T-helper 2 cell treated with Interferon-gamma antibody and Interleukin-4, amounts not matched to agents 5 μg/mL and 100 μg/mL, for 36 hours (primary cell): ENCODE measurements at regions not wholly inside any gene's neighbourhood (a gene's known extent, or its start where the extent isn't known, plus 50 kb on each side); places are given as distances from the start of the nearest gene placed in this dataset.

ENCODE experiments used
- DNase-seq: peaks from one replicate; pipeline ENCODE4 v3.0.0; 2021; ENCODE audit warnings: low spot score
- H3K27ac Mint-ChIP-seq: one replicate; pipeline ENCODE4 v1.8.0; 2021; ENCODE audit warnings: mild to moderate bottlenecking, mixed read lengths
- H3K27me3 Mint-ChIP-seq: one replicate; pipeline ENCODE4 v1.8.0; 2021; ENCODE audit warnings: low read depth, mixed read lengths
- H3K36me3 Mint-ChIP-seq: one replicate; pipeline ENCODE4 v1.8.0; 2021; ENCODE audit warnings: low read depth, mixed read lengths
- H3K4me1 Mint-ChIP-seq: one replicate; pipeline ENCODE4 v1.8.0; 2021; ENCODE audit warnings: low read depth, mixed read lengths
- H3K4me3 Mint-ChIP-seq: one replicate; pipeline ENCODE4 v1.8.0; 2022; ENCODE audit warnings: mild to moderate bottlenecking, moderate library complexity, mixed read lengths
- H3K9me3 Mint-ChIP-seq: one replicate; pipeline ENCODE4 v1.8.0; 2021; ENCODE audit warnings: mixed read lengths

DNA sequence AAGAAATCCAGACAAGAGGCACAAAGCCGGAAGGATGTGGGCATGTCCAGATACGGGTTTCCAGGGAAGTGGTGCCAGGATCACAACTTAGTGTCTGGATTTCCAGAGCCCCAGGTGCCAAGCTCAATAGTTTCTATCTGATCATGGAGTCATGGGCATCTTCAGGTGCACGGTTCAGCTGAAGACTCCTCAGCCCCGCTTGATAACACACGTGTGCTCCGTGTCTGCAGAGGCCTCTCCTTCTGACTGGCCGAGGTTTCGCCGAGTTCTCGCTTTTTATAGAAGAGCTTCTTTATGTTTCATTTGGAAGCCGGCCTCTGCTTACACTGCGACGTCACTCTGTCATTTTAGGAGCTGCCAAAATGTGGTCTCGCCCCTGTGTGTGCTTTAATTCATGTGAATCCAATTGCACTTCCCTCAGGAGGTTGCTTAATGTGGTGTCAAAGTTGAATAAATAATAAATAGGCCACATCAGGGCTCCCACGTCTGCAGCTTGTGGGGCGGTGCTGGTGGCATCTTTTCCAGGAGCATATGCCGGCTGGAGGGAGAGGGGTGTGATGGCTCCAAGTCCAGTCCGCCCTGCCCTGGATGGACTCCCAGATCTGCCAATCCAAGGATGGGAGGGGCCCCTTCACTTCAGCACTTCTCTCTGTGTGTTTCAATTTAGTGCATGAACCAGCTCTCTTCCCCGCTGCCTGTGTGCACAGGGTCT, 1410.8 kb downstream of the TBC1D22A start:
- H3K4me1 Mint-ChIP-seq = no peaks in the 10 kb centered on the region
- H3K9me3 Mint-ChIP-seq = no peaks in the 10 kb centered on the region
- no peak overlapping the region for H3K27ac Mint-ChIP-seq
- DNase-seq = no peak
- no peaks in the 10 kb centered on the region for H3K27me3 Mint-ChIP-seq
- H3K36me3 Mint-ChIP-seq = no peaks in the 10 kb centered on the region
- no peak overlapping the region for H3K4me3 Mint-ChIP-seq

DNA sequence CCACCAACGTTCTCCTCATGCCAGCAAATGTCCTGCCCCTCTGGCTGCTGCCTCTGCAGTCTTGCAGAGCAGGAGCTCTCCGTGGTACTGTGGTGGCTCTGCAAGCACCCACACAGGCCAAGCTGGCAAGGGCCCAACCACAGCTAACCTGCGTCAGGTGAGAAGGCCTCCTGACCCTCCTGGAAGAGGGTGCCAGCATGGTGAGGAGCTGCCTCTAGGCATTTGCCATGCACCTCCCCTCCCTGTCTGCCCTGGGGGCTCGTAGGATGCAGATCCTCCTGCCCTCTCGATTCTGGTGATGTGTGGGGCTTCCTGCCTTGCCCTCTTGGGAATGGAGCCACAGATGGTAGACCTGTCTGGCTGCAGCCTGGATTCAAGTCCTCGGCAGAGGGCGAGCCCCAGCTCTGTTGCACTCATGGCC, 1408.8 kb downstream of the TBC1D22A start:
- Mint-ChIP-seq H3K4me1 (no peaks in the 10 kb centered on the region), H3K27ac (no peak overlapping the region), H3K9me3 (no peaks in the 10 kb centered on the region), H3K27me3 (no peaks in the 10 kb centered on the region), H3K36me3 (no peaks in the 10 kb centered on the region), H3K4me3 (no peak overlapping the region)
- DNase-seq = no peak

DNA sequence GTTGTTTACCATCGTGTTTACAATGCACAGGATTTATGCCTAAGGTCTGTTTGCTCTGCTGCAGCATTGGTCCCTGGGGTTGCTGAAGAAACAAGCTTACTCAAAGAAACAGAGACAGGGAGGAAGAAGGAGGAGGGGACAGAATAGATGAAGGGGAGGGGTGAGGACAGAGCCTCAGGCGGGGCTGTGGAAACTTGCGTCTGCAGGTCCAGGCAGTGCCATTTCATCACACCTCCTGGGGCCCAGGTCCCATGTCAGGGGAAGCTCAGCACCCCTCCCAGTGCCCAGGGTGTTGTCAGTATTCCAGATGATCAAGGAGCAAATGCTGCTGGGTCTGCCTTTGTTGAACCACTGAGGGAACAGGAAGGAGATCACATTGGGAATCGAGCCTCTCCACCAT, 1406.8 kb downstream of the TBC1D22A start:
- Mint-ChIP-seq H3K4me3 (no peak overlapping the region), H3K27ac (no peak overlapping the region), H3K27me3 (no peaks in the 10 kb centered on the region), H3K36me3 (no peaks in the 10 kb centered on the region), H3K4me1 (no peaks in the 10 kb centered on the region), H3K9me3 (no peaks in the 10 kb centered on the region)
- no peak for DNase-seq

DNA sequence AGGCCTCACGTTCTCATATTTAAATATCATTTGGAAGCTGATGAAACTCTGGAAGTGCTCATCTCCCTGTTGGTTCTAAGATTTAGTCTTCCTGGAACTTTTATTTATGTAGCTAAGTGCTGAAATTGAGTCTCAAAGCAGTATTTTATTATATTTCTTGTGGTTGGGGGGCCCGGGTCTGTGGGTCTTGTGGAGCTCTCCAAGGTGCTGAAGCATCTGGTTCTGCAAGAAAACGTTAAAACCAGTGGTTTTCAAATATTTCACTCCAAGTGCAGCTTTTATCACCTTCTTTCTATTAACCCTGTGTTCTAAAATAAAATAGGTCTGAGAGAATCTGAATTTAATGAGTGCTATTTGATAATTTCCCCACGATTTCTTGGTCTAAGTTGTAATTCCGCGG, 1404.8 kb downstream of the TBC1D22A start:
- H3K27ac Mint-ChIP-seq = no peak overlapping the region
- no peaks in the 10 kb centered on the region for H3K9me3 Mint-ChIP-seq
- no peaks in the 10 kb centered on the region for H3K27me3 Mint-ChIP-seq
- H3K4me1 Mint-ChIP-seq = no peaks in the 10 kb centered on the region
- DNase-seq = no peak
- no peaks in the 10 kb centered on the region for H3K36me3 Mint-ChIP-seq
- H3K4me3 Mint-ChIP-seq = no peak overlapping the region

DNA sequence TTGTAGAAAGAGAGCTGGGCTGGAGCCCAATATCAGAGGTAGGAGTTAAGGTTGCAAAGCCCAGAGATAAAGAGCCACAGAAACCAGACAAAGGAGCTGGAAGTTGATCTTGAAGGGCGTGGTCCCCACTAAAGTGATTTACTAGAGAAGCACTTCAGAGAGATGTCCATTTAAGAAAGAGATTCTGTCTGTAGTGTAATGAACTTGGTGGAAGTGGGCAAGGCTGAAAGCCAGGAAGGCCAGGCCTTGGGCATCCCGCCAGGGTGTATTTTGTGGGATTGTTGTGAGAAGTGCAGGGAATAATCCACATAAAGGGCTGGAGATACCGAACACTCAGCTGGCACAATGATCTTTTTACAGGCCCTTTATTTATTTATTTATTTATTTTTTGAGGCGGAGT, 1398.8 kb downstream of the TBC1D22A start:
- Mint-ChIP-seq H3K9me3 (no peaks in the 10 kb centered on the region), H3K36me3 (no peaks in the 10 kb centered on the region), H3K4me1 (no peaks in the 10 kb centered on the region), H3K4me3 (no peak overlapping the region), H3K27me3 (no peaks in the 10 kb centered on the region), H3K27ac (no peak overlapping the region)
- DNase-seq = no peak

DNA sequence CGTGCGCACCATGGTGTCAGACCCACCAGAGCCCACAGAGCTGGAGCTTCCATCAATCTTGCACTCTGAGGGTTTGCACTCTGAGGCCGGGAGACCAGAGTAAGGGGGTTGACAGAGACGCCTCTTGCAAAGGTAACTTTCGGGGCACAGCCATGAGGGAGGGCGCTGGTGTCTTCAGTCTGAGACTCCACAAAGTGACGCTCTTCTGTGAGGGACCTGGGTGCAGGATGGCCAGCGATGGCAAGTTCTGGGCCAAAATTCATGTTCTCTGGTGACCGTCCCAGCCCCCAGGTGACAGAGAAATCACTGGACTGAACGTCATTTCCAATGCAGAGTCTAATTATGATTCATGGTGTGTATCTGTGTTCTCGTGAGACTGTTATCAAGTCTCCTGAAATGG, 1395.2 kb downstream of the TBC1D22A start:
- DNase-seq = no peak
- no peaks in the 10 kb centered on the region for H3K36me3 Mint-ChIP-seq
- H3K4me1 Mint-ChIP-seq = no peaks in the 10 kb centered on the region
- no peaks in the 10 kb centered on the region for H3K9me3 Mint-ChIP-seq
- H3K27ac Mint-ChIP-seq = no peak overlapping the region
- no peak overlapping the region for H3K4me3 Mint-ChIP-seq
- H3K27me3 Mint-ChIP-seq = no peaks in the 10 kb centered on the region

DNA sequence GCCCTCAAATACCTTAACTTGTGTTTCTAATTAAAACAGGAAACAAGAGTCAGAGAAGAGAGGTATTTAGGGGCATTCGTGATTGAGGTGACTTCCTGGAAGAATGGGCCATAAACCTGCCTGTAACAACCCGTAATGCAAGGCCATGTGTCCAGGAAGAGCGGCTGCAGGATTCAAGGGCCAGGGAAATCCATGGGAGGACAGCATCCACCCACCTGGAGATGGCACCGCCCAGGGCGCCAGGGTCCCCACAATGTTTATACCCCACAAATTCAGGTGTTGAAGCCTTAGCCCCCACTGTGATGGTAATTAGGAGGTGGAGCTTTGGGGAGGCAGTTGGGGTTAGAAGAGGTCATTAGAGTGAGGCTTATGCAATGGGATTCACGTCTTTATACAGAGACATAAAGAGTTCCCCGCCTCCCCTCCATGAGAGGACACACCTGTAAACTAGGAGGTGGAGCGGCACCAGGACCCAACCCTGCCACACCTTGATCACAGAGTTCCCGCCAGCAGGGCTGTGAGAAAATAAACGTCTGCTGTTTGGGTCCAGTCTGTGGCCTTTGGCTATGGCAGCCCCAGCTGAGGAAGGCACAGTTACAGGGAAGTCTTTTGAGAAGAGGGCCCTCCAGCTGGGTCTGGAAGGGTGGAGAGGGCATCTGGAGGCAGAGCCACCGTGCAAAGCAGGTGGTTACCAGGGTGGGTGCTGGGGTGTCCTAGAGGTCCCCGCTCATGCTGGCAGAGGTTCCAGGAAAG, 1394.3 kb downstream of the TBC1D22A start:
- H3K27ac Mint-ChIP-seq = no peak overlapping the region
- H3K36me3 Mint-ChIP-seq = no peaks in the 10 kb centered on the region
- H3K9me3 Mint-ChIP-seq = no peaks in the 10 kb centered on the region
- H3K4me3 Mint-ChIP-seq = no peak overlapping the region
- H3K4me1 Mint-ChIP-seq = no peaks in the 10 kb centered on the region
- H3K27me3 Mint-ChIP-seq = no peaks in the 10 kb centered on the region
- DNase-seq = no peak

DNA sequence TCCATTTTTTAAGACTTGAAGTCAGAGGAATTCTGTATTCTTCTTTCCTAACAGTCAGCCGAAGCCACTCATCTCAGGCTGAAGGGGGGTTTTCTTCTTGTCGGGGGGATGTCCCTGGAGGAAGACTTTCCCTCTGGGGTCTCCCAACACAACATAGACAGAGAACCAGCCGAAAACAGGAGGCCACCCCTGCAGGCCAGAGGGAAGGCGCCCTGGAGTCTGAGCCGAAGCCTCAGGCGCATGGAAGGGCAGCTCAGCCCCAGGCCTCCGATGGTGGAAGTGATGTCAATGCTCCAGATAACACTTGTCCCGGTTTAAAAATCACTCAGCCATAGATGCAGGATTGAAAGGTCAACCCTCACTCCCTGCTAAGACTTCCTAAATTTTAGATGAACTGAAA, 1393.0 kb downstream of the TBC1D22A start:
- no peak overlapping the region for H3K27ac Mint-ChIP-seq
- no peak overlapping the region for H3K4me3 Mint-ChIP-seq
- no peaks in the 10 kb centered on the region for H3K9me3 Mint-ChIP-seq
- no peak for DNase-seq
- H3K4me1 Mint-ChIP-seq = no peaks in the 10 kb centered on the region
- H3K36me3 Mint-ChIP-seq = no peaks in the 10 kb centered on the region
- no peaks in the 10 kb centered on the region for H3K27me3 Mint-ChIP-seq

DNA sequence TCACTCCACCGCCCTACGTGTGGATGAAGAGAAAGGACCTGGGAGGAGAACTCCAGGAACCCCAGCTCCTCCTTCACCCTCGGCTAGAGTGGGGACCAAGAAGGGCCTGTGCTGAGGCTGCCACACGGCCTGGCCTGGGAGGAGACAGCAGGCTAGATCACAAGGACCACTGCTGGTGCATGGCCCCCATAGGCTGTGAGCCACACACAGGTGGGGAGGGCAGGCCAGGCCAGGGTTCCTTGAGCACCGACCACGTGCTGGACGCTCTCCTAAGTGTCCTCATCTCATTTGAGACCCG, 1392.4 kb downstream of the TBC1D22A start:
- Mint-ChIP-seq H3K27me3 (no peaks in the 10 kb centered on the region), H3K4me3 (no peak overlapping the region), H3K27ac (no peak overlapping the region), H3K4me1 (no peaks in the 10 kb centered on the region), H3K9me3 (no peaks in the 10 kb centered on the region), H3K36me3 (no peaks in the 10 kb centered on the region)
- DNase-seq = no peak

DNA sequence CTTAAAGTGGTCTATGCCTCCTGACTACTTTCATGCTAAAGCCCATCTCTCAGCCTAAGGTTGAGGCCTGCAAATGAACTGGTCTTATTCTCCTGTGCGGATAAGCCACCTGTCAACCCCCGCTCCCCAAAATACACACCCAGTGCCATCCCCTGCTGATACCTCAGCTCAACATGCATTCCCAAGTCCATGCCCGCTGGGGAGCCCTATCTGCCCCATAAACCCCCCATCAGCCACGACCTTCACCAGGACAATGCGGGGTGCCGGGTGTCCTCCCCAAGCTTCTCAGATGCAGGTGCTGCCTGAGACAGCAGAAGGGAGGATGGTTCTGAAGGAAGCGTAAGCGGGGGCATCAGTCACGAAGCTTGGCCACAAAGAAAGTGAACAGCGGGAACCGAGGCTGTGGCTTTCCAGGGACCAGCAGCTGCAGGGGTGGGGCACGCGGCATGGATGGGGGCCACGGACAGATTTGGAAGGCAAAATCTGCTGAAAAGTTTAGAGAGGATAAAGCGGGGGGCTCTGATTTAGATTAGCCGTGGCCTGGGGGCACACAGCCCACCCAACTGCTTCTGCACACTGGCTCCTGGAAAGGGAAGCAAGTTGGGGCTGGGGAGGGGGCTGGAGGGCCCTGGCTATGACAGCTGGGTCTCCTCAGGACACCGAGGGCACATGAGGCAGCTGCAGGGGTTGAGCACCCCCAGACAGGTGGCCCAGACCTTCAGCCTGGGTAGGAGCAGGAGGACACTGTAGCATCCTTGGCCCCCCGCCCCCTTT, 1391.9 kb downstream of the TBC1D22A start:
- Mint-ChIP-seq H3K27me3 (no peaks in the 10 kb centered on the region), H3K27ac (no peak overlapping the region), H3K4me1 (no peaks in the 10 kb centered on the region), H3K4me3 (no peak overlapping the region), H3K36me3 (no peaks in the 10 kb centered on the region), H3K9me3 (no peaks in the 10 kb centered on the region)
- DNase-seq = no peak

DNA sequence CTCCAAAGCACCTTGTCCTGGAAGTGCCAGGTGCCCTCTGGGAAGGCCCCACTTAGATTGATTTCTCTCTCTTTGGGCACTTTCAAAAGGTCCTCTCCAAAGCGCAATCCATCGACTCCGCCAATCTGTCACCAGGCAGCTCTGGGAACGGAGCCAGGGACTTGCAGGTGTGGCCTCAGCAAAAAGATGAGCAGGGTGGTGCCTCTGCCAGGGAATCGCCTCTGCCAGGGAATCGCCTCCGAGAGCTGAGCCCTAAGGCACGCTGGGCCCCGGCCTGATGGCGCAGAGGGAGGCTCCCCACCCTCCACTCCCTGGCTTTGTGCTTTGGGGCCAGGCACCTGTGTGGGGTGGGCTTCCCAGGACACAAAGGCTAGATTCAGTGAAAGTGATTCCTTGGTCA, 1391.3 kb downstream of the TBC1D22A start:
- Mint-ChIP-seq H3K27me3 (no peaks in the 10 kb centered on the region), H3K4me1 (no peaks in the 10 kb centered on the region), H3K36me3 (no peaks in the 10 kb centered on the region)

DNA sequence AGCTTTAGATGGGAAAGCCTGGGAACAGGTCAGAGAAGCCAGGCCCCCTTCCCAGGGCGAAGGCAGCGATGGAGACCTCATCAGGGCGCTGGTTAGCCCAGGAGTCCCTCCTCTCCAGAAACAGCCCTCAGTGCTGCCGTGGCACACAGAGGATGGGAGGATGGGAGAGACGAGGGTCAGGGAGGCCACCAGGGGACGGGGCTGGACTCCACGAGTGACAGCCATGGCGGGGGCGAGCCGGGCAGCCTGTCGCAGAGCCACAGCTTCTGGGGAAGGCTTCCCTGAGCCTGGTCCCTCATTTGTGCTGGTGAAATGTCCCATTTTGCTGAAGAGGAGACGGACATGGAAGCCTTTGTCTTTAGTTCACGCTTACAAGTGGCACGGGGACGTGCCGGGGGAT, 1390.5 kb downstream of the TBC1D22A start:
- Mint-ChIP-seq H3K4me1 (no peaks in the 10 kb centered on the region), H3K4me3 (no peak overlapping the region), H3K9me3 (no peaks in the 10 kb centered on the region), H3K27me3 (no peaks in the 10 kb centered on the region), H3K36me3 (no peaks in the 10 kb centered on the region), H3K27ac (no peak overlapping the region)
- no peak for DNase-seq

More for the DNA sequence above, 1391.3 kb downstream of the TBC1D22A start:
- DNase-seq = no peak
- H3K27ac Mint-ChIP-seq = no peak overlapping the region
- H3K9me3 Mint-ChIP-seq = no peaks in the 10 kb centered on the region
- no peak overlapping the region for H3K4me3 Mint-ChIP-seq

DNA sequence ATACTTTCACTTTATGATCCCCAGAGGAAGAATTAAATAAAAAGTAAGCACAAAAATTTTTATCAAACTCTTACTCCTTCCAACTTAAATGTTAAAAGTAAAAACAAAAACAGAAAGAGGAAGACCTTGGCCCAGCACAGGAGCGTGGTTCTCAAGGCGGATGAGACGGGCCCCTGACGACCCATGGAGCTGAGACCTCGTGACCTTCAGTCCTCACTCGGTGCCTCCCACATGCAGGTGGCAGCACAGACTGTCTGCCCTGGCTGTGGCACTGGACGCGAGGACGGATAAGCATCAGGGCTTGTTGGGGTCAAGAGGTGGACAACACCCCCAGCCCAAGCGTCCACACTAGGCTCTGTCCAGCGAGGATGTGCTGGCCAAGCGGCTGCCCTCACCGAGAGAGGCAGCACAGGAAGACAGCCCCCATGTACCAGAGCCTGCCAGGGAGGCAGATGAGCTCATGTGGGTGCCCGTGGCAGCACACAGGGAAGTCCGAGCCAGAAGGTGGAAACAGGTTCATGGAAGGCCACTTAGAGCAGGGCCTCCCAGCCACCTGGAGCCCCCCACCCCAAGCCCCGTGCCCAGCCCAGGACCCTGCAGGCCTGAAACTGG, 1389.8 kb downstream of the TBC1D22A start:
- DNase-seq = no peak
- Mint-ChIP-seq H3K4me3 (no peak overlapping the region), H3K4me1 (no peaks in the 10 kb centered on the region), H3K9me3 (no peaks in the 10 kb centered on the region), H3K27ac (no peak overlapping the region), H3K27me3 (no peaks in the 10 kb centered on the region), H3K36me3 (no peaks in the 10 kb centered on the region)

DNA sequence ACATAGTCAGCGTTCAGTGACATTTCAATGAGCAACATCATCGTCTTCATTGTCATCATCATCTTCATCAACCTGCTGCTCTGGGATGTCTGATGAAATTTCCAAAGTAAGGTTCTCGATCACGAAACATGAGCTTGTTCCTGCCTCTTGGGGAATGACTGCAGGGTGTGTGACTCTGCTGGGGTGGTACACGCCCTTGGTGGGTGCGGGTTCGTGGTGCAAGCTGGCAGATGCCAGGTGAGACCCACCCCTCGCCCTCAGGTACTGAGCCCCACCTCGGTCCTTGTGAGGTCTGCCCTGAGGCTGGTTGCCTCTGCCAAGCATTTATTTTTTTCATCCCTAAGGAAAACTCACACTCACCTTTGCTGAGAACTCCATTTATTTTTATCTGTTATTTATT, 1389.2 kb downstream of the TBC1D22A start:
- Mint-ChIP-seq H3K4me3 (no peak overlapping the region), H3K36me3 (no peaks in the 10 kb centered on the region), H3K4me1 (no peaks in the 10 kb centered on the region), H3K27me3 (no peaks in the 10 kb centered on the region), H3K9me3 (no peaks in the 10 kb centered on the region), H3K27ac (no peak overlapping the region)
- no peak for DNase-seq
